ENCODE measurements at regions not wholly inside any gene's neighbourhood (a gene's known extent, or its start where the extent isn't known, plus 50 kb on each side); places are given as distances from the start of the nearest gene placed in this dataset.

GRCh38 chr7:131747658-131748232, 191.3 kb upstream of the PODXL start:
- H3K4me3 ChIP-seq (ENCODE audit: low read depth, low read length): no peak overlapping the region
- H3K27me3 ChIP-seq (replicated peaks): no peaks in the 10 kb centered on the region
- in situ Hi-C loops (cut with HindIII; ENCODE audit: low pct_ligation_motif_present, low sequenced_read_pairs): no loop called here
- H3K27ac ChIP-seq: no peak overlapping the region
- H3K36me3 ChIP-seq (replicated peaks): no peaks in the 10 kb centered on the region
- no peak for TF ChIP-seq CTCF (IDR thresholded peaks at IDR 0.05; ENCODE audit: low read depth, low read length, missing control alignments)
- DNase-seq: no peak

- H3K27me3 ChIP-seq (replicated peaks): no peaks in the 10 kb centered on the region
- no peaks in the 10 kb centered on the region for H3K36me3 ChIP-seq (replicated peaks)
- TF ChIP-seq CTCF (IDR thresholded peaks at IDR 0.05; ENCODE audit: low read depth, low read length, missing control alignments): no peak
- H3K27ac ChIP-seq: no peak overlapping the region
- in situ Hi-C loops (cut with HindIII; ENCODE audit: low pct_ligation_motif_present, low sequenced_read_pairs): no loop called here
- no peak overlapping the region for H3K4me3 ChIP-seq (ENCODE audit: low read depth, low read length)
- DNase-seq: peak; percentile 56
Observed at GRCh38 chr7:131745390-131746248, 189.2 kb upstream of the PODXL start.

- Histone ChIP-seq H3K27me3 (replicated peaks) (no peaks in the 10 kb centered on the region), H3K36me3 (replicated peaks) (no peaks in the 10 kb centered on the region), H3K27ac (no peak overlapping the region), H3K4me3 (ENCODE audit: low read depth, low read length) (no peak overlapping the region)
- no peak for DNase-seq
- in situ Hi-C loops (cut with HindIII; ENCODE audit: low pct_ligation_motif_present, low sequenced_read_pairs): no loop called here
- TF ChIP-seq CTCF (IDR thresholded peaks at IDR 0.05; ENCODE audit: low read depth, low read length, missing control alignments): no peak
Observed at GRCh38 chr7:131741446-131741845, 185.0 kb upstream of the PODXL start.

- Histone ChIP-seq H3K27me3 (replicated peaks) (no peaks in the 10 kb centered on the region), H3K4me3 (ENCODE audit: low read depth, low read length) (no peak overlapping the region), H3K36me3 (replicated peaks) (no peaks in the 10 kb centered on the region), H3K27ac (no peak overlapping the region)
- in situ Hi-C loops (cut with HindIII; ENCODE audit: low pct_ligation_motif_present, low sequenced_read_pairs): no loop called here
- no peak for TF ChIP-seq CTCF (IDR thresholded peaks at IDR 0.05; ENCODE audit: low read depth, low read length, missing control alignments)
- no peak for DNase-seq
Observed at GRCh38 chr7:131737746-131738465, 181.5 kb upstream of the PODXL start.

GRCh38 chr7:131735101-131735500, 178.7 kb upstream of the PODXL start:
- no peak for TF ChIP-seq CTCF (IDR thresholded peaks at IDR 0.05; ENCODE audit: low read depth, low read length, missing control alignments)
- DNase-seq: no peak
- in situ Hi-C loops (cut with HindIII; ENCODE audit: low pct_ligation_motif_present, low sequenced_read_pairs): no loop called here

More at GRCh38 chr7:131735101-131735500, 178.7 kb upstream of the PODXL start:
- Histone ChIP-seq H3K36me3 (replicated peaks) (no peaks in the 10 kb centered on the region), H3K27ac (no peak overlapping the region), H3K4me3 (ENCODE audit: low read depth, low read length) (no peak overlapping the region), H3K27me3 (replicated peaks) (no peaks in the 10 kb centered on the region)
